ENCODE measurements at regions not wholly inside any gene's neighbourhood (a gene's known extent, or its start where the extent isn't known, plus 50 kb on each side); places are given as distances from the start of the nearest gene placed in this dataset.

DNA sequence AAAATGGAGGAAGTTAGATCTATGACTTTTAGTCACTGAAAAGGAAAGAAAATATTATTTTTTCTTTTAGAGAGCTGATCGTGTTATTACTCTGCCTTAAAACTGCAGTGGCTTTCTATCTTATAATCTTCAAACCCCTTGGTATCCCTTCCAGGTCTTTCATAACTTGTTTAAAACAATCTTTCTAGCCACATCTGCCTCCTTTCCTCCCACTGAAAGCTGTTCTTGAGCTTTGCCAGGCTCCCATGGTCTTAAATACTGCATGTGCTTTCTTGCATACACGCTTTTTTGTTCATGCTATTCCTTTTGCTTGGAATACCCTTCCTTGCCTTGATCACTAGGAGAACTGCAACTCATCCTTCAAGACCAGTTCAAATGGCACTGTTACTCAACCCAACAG is 65.9 kb upstream of the GADD45A start:
- DNase-seq = no peak
- TF ChIP-seq, protein P1, sequence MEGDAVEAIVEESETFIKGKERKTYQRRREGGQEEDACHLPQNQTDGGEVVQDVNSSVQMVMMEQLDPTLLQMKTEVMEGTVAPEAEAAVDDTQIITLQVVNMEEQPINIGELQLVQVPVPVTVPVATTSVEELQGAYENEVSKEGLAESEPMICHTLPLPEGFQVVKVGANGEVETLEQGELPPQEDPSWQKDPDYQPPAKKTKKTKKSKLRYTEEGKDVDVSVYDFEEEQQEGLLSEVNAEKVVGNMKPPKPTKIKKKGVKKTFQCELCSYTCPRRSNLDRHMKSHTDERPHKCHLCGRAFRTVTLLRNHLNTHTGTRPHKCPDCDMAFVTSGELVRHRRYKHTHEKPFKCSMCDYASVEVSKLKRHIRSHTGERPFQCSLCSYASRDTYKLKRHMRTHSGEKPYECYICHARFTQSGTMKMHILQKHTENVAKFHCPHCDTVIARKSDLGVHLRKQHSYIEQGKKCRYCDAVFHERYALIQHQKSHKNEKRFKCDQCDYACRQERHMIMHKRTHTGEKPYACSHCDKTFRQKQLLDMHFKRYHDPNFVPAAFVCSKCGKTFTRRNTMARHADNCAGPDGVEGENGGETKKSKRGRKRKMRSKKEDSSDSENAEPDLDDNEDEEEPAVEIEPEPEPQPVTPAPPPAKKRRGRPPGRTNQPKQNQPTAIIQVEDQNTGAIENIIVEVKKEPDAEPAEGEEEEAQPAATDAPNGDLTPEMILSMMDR (IDR thresholded peaks at IDR 0.05; ENCODE audit: borderline replicate concordance, extremely low read depth, insufficient read depth) = no peak
- Histone ChIP-seq H3K9ac (ENCODE audit: low read length in 3 of 3) (no peak overlapping the region), H3K4me1 (ENCODE audit: control insufficient read depth in 2 of 3, insufficient read depth in 2 of 3, low read depth in 1 of 3, low read length in 3 of 3) (peaks cover 0 to 6% (median 4%) of the 10 kb centered on the region in 3 donors), H3K9me3 (ENCODE audit: control insufficient read depth in 2 of 3, insufficient read depth in 1 of 3, low read length in 3 of 3) (no peaks in the 10 kb centered on the region), H3K4me3 (ENCODE audit: low read length in 3 of 3) (no peak overlapping the region), H3K36me3 (ENCODE audit: control insufficient read depth in 2 of 3, insufficient read depth in 3 of 3, low read length in 3 of 3) (no peaks in the 10 kb centered on the region), H3K27me3 (ENCODE audit: control insufficient read depth, insufficient read depth, low read length) (no peaks in the 10 kb centered on the region), H3K27ac (ENCODE audit: low read depth in 2 of 2, low read length in 2 of 2) (peak overlapping the region; percentile 15 to 86)
- FAIRE-seq = no peak
- intact Hi-C loops (cut with DNase I) = no loop called here

DNA sequence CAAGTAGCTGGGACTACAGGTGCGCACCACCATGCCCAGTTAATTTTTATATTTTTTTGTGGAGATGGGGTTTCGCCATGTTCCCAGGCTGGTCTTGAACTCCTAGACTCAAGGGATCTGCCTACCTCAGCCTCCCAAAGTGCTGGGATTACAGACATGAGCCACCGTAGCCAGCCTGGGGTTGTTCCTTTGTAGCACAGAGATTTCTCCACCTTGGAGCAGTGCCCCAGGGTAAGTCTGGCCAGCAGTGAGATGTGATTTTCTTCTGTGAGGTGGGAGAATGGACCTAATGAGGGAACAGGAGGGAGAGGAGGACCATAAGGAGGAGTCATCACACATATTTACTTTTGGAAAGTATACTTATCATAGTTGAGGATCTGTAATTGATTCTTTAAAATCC is 61.1 kb upstream of the GADD45A start:
- no peak for DNase-seq
- no peak overlapping the region for H3K27ac ChIP-seq (ENCODE audit: low read depth in 2 of 2, low read length in 2 of 2)
- no peak overlapping the region for H3K4me3 ChIP-seq (ENCODE audit: low read length in 3 of 3)
- TF ChIP-seq, protein P1 (IDR thresholded peaks at IDR 0.05; ENCODE audit: borderline replicate concordance, extremely low read depth, insufficient read depth) = no peak
- H3K4me1 ChIP-seq (ENCODE audit: control insufficient read depth in 2 of 3, insufficient read depth in 2 of 3, low read depth in 1 of 3, low read length in 3 of 3) = peaks cover 0 to 9% (median 0%) of the 10 kb centered on the region in 3 donors
- H3K9me3 ChIP-seq (ENCODE audit: control insufficient read depth in 2 of 3, insufficient read depth in 1 of 3, low read length in 3 of 3) = no peaks in the 10 kb centered on the region
- H3K36me3 ChIP-seq (ENCODE audit: control insufficient read depth in 2 of 3, insufficient read depth in 3 of 3, low read length in 3 of 3) = no peaks in the 10 kb centered on the region
- no peak overlapping the region for H3K9ac ChIP-seq (ENCODE audit: low read length in 3 of 3)
- no peak for FAIRE-seq
- intact Hi-C loops (cut with DNase I) = no loop called here
- H3K27me3 ChIP-seq (ENCODE audit: control insufficient read depth, insufficient read depth, low read length) = no peaks in the 10 kb centered on the region

DNA sequence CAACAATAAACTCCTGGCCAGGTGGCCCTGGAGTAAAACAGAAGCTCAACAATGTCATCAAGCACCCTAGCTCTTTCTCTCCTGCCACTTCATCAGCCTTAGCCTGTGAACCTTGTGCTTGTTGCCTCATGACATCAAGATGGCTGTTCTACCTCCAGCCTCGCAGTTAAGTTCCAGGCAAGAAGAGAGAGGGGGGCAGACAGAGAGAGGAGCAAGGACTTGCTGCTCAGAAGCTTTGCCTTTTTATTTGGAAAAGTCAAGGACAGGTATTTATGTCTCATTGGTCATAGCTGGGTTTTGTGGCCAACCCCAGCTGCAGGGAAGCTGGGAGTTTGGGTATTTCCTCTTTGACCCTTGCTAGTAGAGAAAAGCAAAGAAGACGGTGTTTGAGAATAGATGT is 60.3 kb upstream of the GADD45A start:
- intact Hi-C loops (cut with DNase I) = no loop called here
- Histone ChIP-seq H3K4me3 (ENCODE audit: low read length in 3 of 3) (no peak overlapping the region), H3K36me3 (ENCODE audit: control insufficient read depth in 2 of 3, insufficient read depth in 3 of 3, low read length in 3 of 3) (no peaks in the 10 kb centered on the region), H3K9ac (ENCODE audit: low read length in 3 of 3) (no peak overlapping the region), H3K27ac (ENCODE audit: low read depth in 2 of 2, low read length in 2 of 2) (no peak overlapping the region), H3K27me3 (ENCODE audit: control insufficient read depth, insufficient read depth, low read length) (no peaks in the 10 kb centered on the region), H3K4me1 (ENCODE audit: control insufficient read depth in 2 of 3, insufficient read depth in 2 of 3, low read depth in 1 of 3, low read length in 3 of 3) (peaks cover 0 to 6% (median 0%) of the 10 kb centered on the region in 3 donors), H3K9me3 (ENCODE audit: control insufficient read depth in 2 of 3, insufficient read depth in 1 of 3, low read length in 3 of 3) (no peaks in the 10 kb centered on the region)
- FAIRE-seq (no peak), DNase-seq (no peak)
- TF ChIP-seq, protein P1 (IDR thresholded peaks at IDR 0.05; ENCODE audit: borderline replicate concordance, extremely low read depth, insufficient read depth) = no peak

Data from kidney (tissue), 13 donors.